Transverse colon (tissue), 4 donors: ENCODE measurements at regions not wholly inside any gene's neighbourhood (a gene's known extent, or its start where the extent isn't known, plus 50 kb on each side); places are given as distances from the start of the nearest gene placed in this dataset.

Experiments used
- DNase-seq: peaks from one replicate; pipeline ENCODE4 v3.0.0-alpha.2; 2019
- H3K27ac ChIP-seq, 4 donors: fragments of 200-600 bp; sonication (generic); 2 replicates each; pipeline ENCODE4 v1.5.1; 2016 to 2018; ENCODE audit warnings: inconsistent platforms in 4 of 4
- H3K27me3 ChIP-seq: fragments of 200-600 bp; sonication (generic); 2 replicates; pipeline ENCODE4 v1.5.1; 2017; ENCODE audit warnings: inconsistent platforms
- H3K36me3 ChIP-seq, 4 donors: fragments of 200-600 bp; sonication (generic); 2 replicates each; pipeline ENCODE4 v1.5.1; 2017 to 2019; ENCODE audit warnings: inconsistent platforms in 4 of 4
- H3K4me1 ChIP-seq, 4 donors: fragments of 200-600 bp; sonication (generic); 2 replicates each; pipeline ENCODE4 v1.5.1; 2017 to 2020; ENCODE audit warnings: inconsistent platforms in 4 of 4
- H3K4me3 ChIP-seq, 4 donors: fragments of 200-600 bp; sonication (generic); 1 replicate in 1 of 4; 2 replicates in 3 of 4; pipeline versions ENCODE4 v1.5.1 to v1.6.1; 2017 to 2019; ENCODE audit warnings: inconsistent platforms in 4 of 4
- H3K9me3 ChIP-seq, 2 donors: fragments of 200-600 bp; sonication (generic); 2 replicates each; pipeline ENCODE4 v1.5.1; 2017 to 2019; ENCODE audit warnings: inconsistent platforms in 2 of 2
- EP300 ChIP-seq: sonication (generic); formaldehyde crosslinking; IDR thresholded peaks from one replicate; pipeline ENCODE4 v1.6.1; 2017; ENCODE audit warnings: antibody characterized with exemption, low read depth
- POLR2A ChIP-seq: fragments of 450-650 bp; IDR thresholded peaks from one replicate; pipeline ENCODE4 v1.6.1; 2016; ENCODE audit warnings: antibody characterized with exemption, mild to moderate bottlenecking, moderate library complexity
- POLR2AphosphoS5 ChIP-seq, 3 donors: sonication (generic); formaldehyde crosslinking; IDR thresholded peaks; one replicate each; pipeline ENCODE4 v1.6.1; 2016; ENCODE audit warnings: antibody characterized with exemption in 3 of 3
- WGBS, 2 donors: methylation state at CpG; one replicate each; pipeline ENCODE4 v1.1.5; 2018; ENCODE audit warnings: low coverage in 1 of 2; 5-methylcytosine and 5-hydroxymethylcytosine counted together
- in situ Hi-C, 4 donors: fragments of 200-750 bp; cut with MboI; loops; one replicate each; pipeline versions ENCODE4 v1.15.0 to v1.15.1; 2017; ENCODE audit warnings: low sequenced_read_pairs in 3 of 4, low pct_ligation_motif_present in 1 of 4, low pct_unique_long_range_greater_than_20kb in 1 of 4
- intact Hi-C: fragments of 100-400 bp; cut with DNase I; formaldehyde crosslinking; loops from one replicate; pipeline ENCODE4 v1.15.1; 2023; ENCODE audit warnings: low total_unique reads
- TF ChIP-seq, protein P1 (sequence below), 5 experiments: fragments of 200-600 bp in 3 of 5; fragments of 450-650 bp in 2 of 5; sonication (generic) in 3 of 5; IDR thresholded peaks; 1 replicate in 2 of 5; 2 replicates in 3 of 5; pipeline ENCODE4 v1.5.1; 2016 to 2017; ENCODE audit warnings: antibody characterized with exemption in 5 of 5, inconsistent platforms in 3 of 5, mild to moderate bottlenecking in 2 of 5, moderate library complexity in 1 of 5

DNA sequence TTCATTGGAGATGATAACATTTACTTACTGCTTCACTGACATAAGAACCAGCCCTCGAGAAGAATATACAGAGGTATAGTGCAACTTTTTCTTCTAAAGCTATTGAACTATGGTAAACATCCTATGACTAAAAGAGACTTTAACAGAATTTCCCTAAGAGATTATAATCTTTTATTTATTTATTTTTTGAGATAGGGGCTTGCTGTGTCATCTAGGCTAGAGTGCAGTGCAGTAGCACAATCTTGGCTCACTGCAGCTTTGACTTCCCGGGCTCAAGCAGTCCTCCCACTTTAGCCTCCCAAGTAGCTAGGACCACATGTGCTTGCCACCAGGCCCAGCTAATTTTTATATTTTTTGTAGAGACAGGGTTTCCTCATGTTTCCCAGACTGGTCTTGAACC lies 258.5 kb upstream of the FERD3L start:
- Histone ChIP-seq H3K27ac (no peak overlapping the region), H3K4me3 (no peak overlapping the region), H3K36me3 (no peaks in the 10 kb centered on the region), H3K27me3 (no peaks in the 10 kb centered on the region), H3K9me3 (no peaks in the 10 kb centered on the region), H3K4me1 (no peaks in the 10 kb centered on the region)
- no peak for DNase-seq
- in situ Hi-C loops, result no loop called here
- WGBS, 2 donors, result 78 to 86% methylated on average over 2 of the region's 2 CpGs
- TF ChIP-seq EP300 (no peak), POLR2A (no peak)
- intact Hi-C loops, result no loop called here

DNA sequence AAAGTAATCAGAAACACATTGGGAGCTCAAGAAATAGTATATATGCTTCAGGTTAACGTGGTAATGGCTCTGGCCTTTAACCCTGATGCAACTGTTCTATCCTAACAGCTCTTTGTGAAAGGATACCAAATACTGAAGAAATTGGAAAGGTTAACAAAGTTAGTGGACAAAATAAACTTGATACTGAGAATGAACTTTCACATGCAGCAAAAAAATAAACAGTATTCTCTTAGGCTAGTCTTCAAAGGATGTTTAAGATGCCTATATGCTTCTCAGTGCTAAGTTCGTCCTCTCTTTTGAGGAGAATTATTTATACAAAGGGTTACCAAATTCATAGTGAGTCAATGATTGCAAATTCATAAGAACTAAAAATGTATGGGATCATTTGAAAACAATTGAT lies 256.2 kb upstream of the FERD3L start:
- no peak for DNase-seq
- no peak overlapping the region for H3K27ac ChIP-seq
- no peaks in the 10 kb centered on the region for H3K36me3 ChIP-seq
- WGBS, 2 donors, result 39 to 53% methylated on average over 2 of the region's 2 CpGs
- H3K27me3 ChIP-seq, result no peaks in the 10 kb centered on the region
- no peak overlapping the region for H3K4me3 ChIP-seq
- no peaks in the 10 kb centered on the region for H3K4me1 ChIP-seq
- in situ Hi-C loops (no loop called here), intact Hi-C loops (no loop called here)
- TF ChIP-seq, protein P1, sequence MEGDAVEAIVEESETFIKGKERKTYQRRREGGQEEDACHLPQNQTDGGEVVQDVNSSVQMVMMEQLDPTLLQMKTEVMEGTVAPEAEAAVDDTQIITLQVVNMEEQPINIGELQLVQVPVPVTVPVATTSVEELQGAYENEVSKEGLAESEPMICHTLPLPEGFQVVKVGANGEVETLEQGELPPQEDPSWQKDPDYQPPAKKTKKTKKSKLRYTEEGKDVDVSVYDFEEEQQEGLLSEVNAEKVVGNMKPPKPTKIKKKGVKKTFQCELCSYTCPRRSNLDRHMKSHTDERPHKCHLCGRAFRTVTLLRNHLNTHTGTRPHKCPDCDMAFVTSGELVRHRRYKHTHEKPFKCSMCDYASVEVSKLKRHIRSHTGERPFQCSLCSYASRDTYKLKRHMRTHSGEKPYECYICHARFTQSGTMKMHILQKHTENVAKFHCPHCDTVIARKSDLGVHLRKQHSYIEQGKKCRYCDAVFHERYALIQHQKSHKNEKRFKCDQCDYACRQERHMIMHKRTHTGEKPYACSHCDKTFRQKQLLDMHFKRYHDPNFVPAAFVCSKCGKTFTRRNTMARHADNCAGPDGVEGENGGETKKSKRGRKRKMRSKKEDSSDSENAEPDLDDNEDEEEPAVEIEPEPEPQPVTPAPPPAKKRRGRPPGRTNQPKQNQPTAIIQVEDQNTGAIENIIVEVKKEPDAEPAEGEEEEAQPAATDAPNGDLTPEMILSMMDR (IDR thresholded peaks at IDR 0.05), result no peak
- TF ChIP-seq EP300 (no peak), POLR2AphosphoS5 (IDR thresholded peaks at IDR 0.05) (no peak)
- H3K9me3 ChIP-seq, result no peaks in the 10 kb centered on the region

DNA sequence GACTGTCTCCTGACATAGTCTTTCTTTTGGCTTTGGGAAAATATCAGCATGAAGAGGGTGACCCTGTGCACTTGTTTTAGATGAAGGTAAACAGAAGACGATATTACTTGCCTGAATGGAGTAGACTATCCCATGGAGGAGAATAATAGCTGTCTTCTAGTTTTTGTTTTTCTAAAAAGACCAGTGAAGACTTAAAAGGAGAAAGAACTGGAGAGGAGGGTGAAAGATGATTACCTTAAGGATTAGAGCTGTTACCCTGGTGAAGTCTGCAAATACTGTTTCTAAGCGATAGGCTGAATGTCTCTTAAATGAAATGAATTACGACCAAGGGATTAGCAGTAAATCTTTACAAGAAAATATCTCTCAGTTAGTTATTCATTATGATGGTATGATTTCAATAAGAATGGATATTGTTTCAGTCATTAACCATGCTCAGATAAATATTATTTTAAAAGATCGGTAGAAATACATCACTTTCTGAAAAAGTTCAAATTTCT lies 255.6 kb upstream of the FERD3L start:
- no peak overlapping the region for H3K4me3 ChIP-seq
- TF ChIP-seq POLR2AphosphoS5 (IDR thresholded peaks at IDR 0.05), result no peak
- no peak for TF ChIP-seq EP300
- TF ChIP-seq, protein P1 (IDR thresholded peaks at IDR 0.05), result no peak
- no peak for TF ChIP-seq POLR2A
- H3K27ac ChIP-seq, result no peak overlapping the region
- no peaks in the 10 kb centered on the region for H3K4me1 ChIP-seq
- no peaks in the 10 kb centered on the region for H3K27me3 ChIP-seq
- intact Hi-C loops (no loop called here), in situ Hi-C loops (no loop called here)
- WGBS, 2 donors, result 35 to 50% methylated on average over 4 of the region's 4 CpGs
- H3K36me3 ChIP-seq, result no peaks in the 10 kb centered on the region
- no peaks in the 10 kb centered on the region for H3K9me3 ChIP-seq
- DNase-seq, result no peak

DNA sequence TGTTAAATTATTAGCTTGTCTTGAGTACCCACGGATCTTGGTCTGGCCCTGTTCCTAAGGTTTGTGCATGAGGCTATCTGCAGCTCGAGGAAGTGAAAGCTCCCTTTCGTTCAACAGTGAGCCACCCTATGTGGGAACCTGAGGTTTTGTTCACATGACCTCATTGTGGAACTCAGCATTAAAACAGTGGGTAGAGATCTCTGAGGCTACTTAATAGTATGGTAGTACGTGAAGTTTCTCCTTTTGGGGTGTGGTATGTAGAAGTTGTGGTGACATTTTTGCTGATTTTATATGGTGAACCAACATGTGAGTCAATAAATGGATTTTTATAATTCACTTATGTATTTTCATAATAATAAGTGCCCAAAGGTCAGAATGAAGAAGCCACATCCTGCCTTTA lies 252.7 kb upstream of the FERD3L start:
- Histone ChIP-seq H3K27ac (no peak overlapping the region), H3K9me3 (no peaks in the 10 kb centered on the region), H3K4me1 (no peaks in the 10 kb centered on the region), H3K36me3 (no peaks in the 10 kb centered on the region), H3K27me3 (no peaks in the 10 kb centered on the region), H3K4me3 (no peak overlapping the region)
- intact Hi-C loops, result loop anchor here (5.0 kb wide), 1 partner anchor 1101 kb away; no protein-coding TSS in a partner anchor
- 47 to 100% methylated on average over 1 to 4 of the region's 4 CpGs for WGBS, 2 donors
- in situ Hi-C loops, result no loop called here
- DNase-seq, result no peak
- TF ChIP-seq, protein P1 (IDR thresholded peaks at IDR 0.05), result no peak
- TF ChIP-seq POLR2A (no peak), EP300 (no peak), POLR2AphosphoS5 (IDR thresholded peaks at IDR 0.05) (no peak)

DNA sequence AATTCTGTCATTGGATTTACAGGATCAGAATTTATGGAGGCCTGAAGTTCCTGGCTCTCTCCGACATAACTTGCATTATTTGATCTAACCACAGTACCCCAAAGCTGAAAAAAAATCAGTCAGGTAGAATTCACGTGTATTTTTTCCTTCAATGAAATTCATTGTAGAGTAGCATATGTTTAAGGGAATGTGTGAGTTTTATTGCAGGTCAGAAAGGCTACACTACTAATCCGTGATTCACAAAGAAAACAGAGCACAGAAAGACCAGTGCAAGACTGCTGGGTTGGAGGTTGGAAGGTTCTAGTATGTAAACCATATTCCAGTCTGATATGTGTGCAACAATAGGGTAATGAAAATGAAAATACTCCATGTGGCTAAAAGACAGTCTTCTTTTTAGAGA lies 247.0 kb upstream of the FERD3L start:
- no peak for DNase-seq
- H3K27ac ChIP-seq, result no peak overlapping the region
- no peaks in the 10 kb centered on the region for H3K36me3 ChIP-seq
- 48 to 54% methylated on average over 3 of the region's 3 CpGs for WGBS, 2 donors
- TF ChIP-seq POLR2AphosphoS5 (IDR thresholded peaks at IDR 0.05), result no peak
- no peak for TF ChIP-seq EP300
- TF ChIP-seq, protein P1 (IDR thresholded peaks at IDR 0.05), result no peak
- no peak for TF ChIP-seq POLR2A
- H3K4me1 ChIP-seq, result no peaks in the 10 kb centered on the region
- no peaks in the 10 kb centered on the region for H3K9me3 ChIP-seq
- intact Hi-C loops (no loop called here), in situ Hi-C loops (no loop called here)
- no peaks in the 10 kb centered on the region for H3K27me3 ChIP-seq
- no peak overlapping the region for H3K4me3 ChIP-seq
